ENCODE measurements at regions not wholly inside any gene's neighbourhood (a gene's known extent, or its start where the extent isn't known, plus 50 kb on each side); places are given as distances from the start of the nearest gene placed in this dataset.

DNA sequence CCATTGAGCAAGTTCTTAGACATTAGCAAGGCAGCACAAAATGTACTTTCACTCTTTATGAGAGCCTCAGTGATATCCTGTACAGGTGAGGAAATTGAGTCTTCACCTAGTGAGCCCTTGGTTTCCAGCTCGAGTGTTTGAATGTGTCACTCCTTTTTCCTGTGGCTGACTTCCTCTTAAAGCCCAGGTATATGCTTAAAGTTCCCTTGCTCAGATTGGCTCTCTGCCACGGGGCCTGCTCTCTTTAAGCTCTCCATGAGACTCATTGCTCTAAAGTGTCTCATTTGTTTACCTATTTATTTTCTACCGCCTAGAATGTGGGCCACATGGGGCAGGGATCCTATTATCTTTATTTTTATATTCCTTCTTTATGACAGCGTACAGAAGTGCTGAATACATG, 324.9 kb downstream of the SIPA1L2 start:
- ChIA-PET POLR2A (no interaction called here), CTCF (interaction anchor here (1.4 to 2.1 kb wide), 2 partner anchors 9 to 49 kb away, joined by 3 to 4 read pairs; no protein-coding TSS in a partner anchor)
- TF ChIP-seq, protein P1, sequence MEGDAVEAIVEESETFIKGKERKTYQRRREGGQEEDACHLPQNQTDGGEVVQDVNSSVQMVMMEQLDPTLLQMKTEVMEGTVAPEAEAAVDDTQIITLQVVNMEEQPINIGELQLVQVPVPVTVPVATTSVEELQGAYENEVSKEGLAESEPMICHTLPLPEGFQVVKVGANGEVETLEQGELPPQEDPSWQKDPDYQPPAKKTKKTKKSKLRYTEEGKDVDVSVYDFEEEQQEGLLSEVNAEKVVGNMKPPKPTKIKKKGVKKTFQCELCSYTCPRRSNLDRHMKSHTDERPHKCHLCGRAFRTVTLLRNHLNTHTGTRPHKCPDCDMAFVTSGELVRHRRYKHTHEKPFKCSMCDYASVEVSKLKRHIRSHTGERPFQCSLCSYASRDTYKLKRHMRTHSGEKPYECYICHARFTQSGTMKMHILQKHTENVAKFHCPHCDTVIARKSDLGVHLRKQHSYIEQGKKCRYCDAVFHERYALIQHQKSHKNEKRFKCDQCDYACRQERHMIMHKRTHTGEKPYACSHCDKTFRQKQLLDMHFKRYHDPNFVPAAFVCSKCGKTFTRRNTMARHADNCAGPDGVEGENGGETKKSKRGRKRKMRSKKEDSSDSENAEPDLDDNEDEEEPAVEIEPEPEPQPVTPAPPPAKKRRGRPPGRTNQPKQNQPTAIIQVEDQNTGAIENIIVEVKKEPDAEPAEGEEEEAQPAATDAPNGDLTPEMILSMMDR (IDR thresholded peaks at IDR 0.05; ENCODE audit: control extremely low read depth, extremely low read depth, low read depth, missing control alignments) = no peak
- no peak for DNase-seq (ENCODE audit: extremely low spot score)

- POLR2A ChIA-PET = no interaction called here
- DNase-seq (ENCODE audit: extremely low spot score) = no peak
- TF ChIP-seq, protein P1 (IDR thresholded peaks at IDR 0.05; ENCODE audit: control extremely low read depth, extremely low read depth, low read depth, missing control alignments) = no peak
- CTCF ChIA-PET = no interaction called here
These were observed 326.7 kb downstream of the SIPA1L2 start for GRCh38 chr1:232303222-232303620.

DNA sequence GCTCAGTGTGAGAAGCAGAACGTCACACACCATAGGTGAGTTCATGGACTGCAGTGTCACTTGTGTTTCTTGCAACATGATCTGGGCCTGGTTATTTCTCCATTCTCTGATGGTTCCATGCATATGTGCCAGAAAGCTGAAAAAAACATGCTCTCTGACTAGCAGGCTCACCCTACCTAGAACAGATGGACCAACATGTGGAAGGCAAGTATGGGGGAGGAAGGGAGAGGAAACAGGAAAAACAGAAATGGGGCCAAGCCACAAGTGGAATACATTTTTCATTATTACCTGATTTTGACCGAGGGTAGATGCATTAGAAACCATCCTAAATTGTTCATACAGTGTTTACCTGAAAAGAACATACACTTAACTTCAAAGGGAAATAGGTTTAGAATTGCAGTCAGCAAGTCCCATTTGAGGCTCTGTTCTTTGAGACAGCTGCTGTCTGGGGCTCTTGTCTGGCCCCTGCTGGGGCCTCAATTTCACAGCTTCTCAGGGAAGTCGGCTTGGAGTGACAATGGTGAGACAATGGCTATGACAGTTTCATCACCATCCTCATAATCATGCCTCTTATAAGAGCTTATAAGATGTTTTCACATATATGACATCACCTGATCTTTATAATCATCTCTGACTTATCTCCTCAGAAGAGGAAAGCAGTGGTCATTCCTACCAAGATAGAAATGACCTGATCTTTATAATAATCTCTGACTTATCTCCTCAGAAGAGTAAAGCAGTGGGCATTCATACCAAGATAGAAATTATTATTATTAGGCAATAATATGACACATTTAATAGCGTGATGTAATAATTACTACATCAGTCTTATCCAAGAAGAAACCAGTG, 327.3 kb downstream of the SIPA1L2 start:
- TF ChIP-seq, protein P1 (IDR thresholded peaks at IDR 0.05; ENCODE audit: control extremely low read depth, extremely low read depth, low read depth, missing control alignments) = no peak
- ChIA-PET POLR2A (no interaction called here), CTCF (interaction anchor here (1.0 kb wide), 1 partner anchor 10 kb away, joined by 3 read pairs; no protein-coding TSS in a partner anchor)
- DNase-seq (ENCODE audit: extremely low spot score) = no peak

GRCh38 chr1:232301246-232301645, 328.7 kb downstream of the SIPA1L2 start:
- ChIA-PET POLR2A (no interaction called here), CTCF (interaction anchor here (1.0 kb wide), 1 partner anchor 9 kb away, joined by 3 read pairs; no protein-coding TSS in a partner anchor)
- TF ChIP-seq, protein P1 (IDR thresholded peaks at IDR 0.05; ENCODE audit: control extremely low read depth, extremely low read depth, low read depth, missing control alignments) = no peak
- no peak for DNase-seq (ENCODE audit: extremely low spot score)

DNA sequence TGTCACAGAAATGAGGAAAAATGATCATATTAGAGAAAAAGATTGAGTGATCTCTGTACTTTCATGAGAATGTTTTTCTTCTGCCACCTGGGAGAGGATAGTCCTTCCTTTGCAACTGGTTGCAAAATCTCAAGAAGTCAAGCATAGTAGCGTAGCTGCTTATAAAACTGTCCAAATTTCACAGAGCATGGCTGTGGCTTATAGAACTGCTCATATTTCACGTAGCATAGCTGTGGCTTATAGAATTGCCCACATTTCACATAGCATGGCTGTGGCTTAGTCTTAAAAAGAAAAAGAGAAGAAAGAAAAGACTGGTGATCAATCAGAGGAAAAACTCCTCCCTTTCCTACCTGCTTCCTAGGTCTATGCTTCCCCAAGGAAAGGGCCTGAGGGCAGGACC, 329.5 kb downstream of the SIPA1L2 start:
- POLR2A ChIA-PET = no interaction called here
- no peak for DNase-seq (ENCODE audit: extremely low spot score)
- TF ChIP-seq, protein P1 (IDR thresholded peaks at IDR 0.05; ENCODE audit: control extremely low read depth, extremely low read depth, low read depth, missing control alignments) = no peak
- CTCF ChIA-PET = interaction anchor here (1.0 kb wide), 1 partner anchor 16 kb away, joined by 3 read pairs; no protein-coding TSS in a partner anchor

DNA sequence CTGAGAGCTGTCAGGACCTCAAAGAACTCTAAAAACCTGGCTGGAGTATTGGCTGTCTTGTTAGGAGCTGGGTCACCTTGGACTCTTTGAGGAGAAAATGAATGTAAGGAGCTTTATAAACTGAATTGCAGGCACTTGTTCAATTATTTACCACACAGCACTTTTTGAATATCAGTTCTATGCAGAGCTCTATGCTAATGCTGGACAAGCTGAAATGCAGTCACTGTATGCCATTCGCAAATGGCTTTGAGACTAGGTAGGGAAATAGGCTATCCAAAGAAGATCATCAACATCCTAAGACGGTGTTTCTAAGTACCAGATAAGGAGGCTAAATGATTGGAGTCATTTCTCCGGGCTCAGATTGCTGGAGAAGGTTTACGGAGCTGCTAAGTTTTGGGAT, 333.5 kb downstream of the SIPA1L2 start:
- DNase-seq (ENCODE audit: extremely low spot score) = no peak
- TF ChIP-seq, protein P1 (IDR thresholded peaks at IDR 0.05; ENCODE audit: control extremely low read depth, extremely low read depth, low read depth, missing control alignments) = no peak
- POLR2A ChIA-PET = no interaction called here
- CTCF ChIA-PET = no interaction called here

Measured in GM10248 (cell line).